SIG-M5 treated with dmso at 0.1 percent for 504 hours (cell line): ENCODE measurements at regions not wholly inside any gene's neighbourhood (a gene's known extent, or its start where the extent isn't known, plus 50 kb on each side); places are given as distances from the start of the nearest gene placed in this dataset.

Experiments
- DNase-seq: peaks from one replicate; lab custom pipeline; 2025; ENCODE audit not compliant: unreplicated experiment; lab: John Stamatoyannopoulos, UW

- DNase-seq: no peak
Measured at GRCh38 chr2:128447538-128447995, 128.9 kb upstream of the HS6ST1 start.

- no peak for DNase-seq
Measured at GRCh38 chr2:128448331-128449225, 129.9 kb upstream of the HS6ST1 start.

GRCh38 chr2:128449226-128450061, 130.8 kb upstream of the HS6ST1 start:
- no peak for DNase-seq

GRCh38 chr2:128450211-128451024, 131.8 kb upstream of the HS6ST1 start:
- no peak for DNase-seq

- DNase-seq: no peak
Measured at GRCh38 chr2:128451084-128452023, 132.7 kb upstream of the HS6ST1 start.

GRCh38 chr2:128452024-128452411, 133.3 kb upstream of the HS6ST1 start:
- no peak for DNase-seq

- DNase-seq: no peak
Measured at GRCh38 chr2:128452536-128453530, 134.2 kb upstream of the HS6ST1 start.

- DNase-seq: no peak
Measured at GRCh38 chr2:128454980-128455720, 136.5 kb upstream of the HS6ST1 start.

GRCh38 chr2:128455721-128456050, 137.0 kb upstream of the HS6ST1 start:
- no peak for DNase-seq

GRCh38 chr2:128456281-128456680, 137.6 kb upstream of the HS6ST1 start:
- DNase-seq: no peak

- no peak for DNase-seq
Measured at GRCh38 chr2:128457006-128457604, 138.4 kb upstream of the HS6ST1 start.

- no peak for DNase-seq
Measured at GRCh38 chr2:128457716-128458115, 139.0 kb upstream of the HS6ST1 start.

- no peak for DNase-seq
Measured at GRCh38 chr2:128458505-128458904, 139.8 kb upstream of the HS6ST1 start.

GRCh38 chr2:128464456-128464855, 145.8 kb upstream of the HS6ST1 start:
- DNase-seq: no peak

- no peak for DNase-seq
Measured at GRCh38 chr2:128465246-128466170, 146.8 kb upstream of the HS6ST1 start.

GRCh38 chr2:128466376-128466775, 147.7 kb upstream of the HS6ST1 start:
- DNase-seq: no peak

- DNase-seq: no peak
Measured at GRCh38 chr2:128466776-128467175, 148.1 kb upstream of the HS6ST1 start.
